ENCODE measurements at regions not wholly inside any gene's neighbourhood (a gene's known extent, or its start where the extent isn't known, plus 50 kb on each side); places are given as distances from the start of the nearest gene placed in this dataset.
"Not testable (repeated sequence)": the region's sequence is repeated elsewhere in the genome, so short reads cannot be mapped to it uniquely, and the experiment has no call there.

DNA sequence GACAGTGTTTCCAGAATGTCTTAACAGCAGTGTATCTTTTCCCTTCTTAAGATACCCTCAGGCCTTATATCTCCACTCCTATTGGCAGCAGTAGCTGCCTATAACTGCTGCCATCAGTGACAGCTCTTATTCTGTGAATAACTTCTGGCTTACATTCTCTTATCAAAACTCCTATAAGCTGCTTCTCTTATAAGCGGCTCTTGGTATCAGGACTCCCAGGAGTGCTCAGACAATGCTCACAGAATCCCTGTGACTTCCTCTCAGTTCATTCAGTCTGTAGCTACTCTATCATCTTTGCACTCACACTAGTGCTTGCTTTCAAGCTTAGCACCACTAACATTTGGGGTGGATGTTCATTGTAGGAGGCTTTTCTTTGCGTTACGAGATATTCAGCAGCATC lies 143.7 kb upstream of the CDH7 start:
- ATAC-seq (ENCODE audit: low read depth) (no peak), DNase-seq (no peak)
- Mint-ChIP-seq H3K36me3 (no peaks in the 10 kb centered on the region), H3K4me1 (no peaks in the 10 kb centered on the region), H3K9me3 (peaks cover 3% of the 10 kb centered on the region), H3K4me3 (no peak overlapping the region), H3K27me3 (no peaks in the 10 kb centered on the region), H3K27ac (no peak overlapping the region)
- POLR2A ChIA-PET = no interaction called here

DNA sequence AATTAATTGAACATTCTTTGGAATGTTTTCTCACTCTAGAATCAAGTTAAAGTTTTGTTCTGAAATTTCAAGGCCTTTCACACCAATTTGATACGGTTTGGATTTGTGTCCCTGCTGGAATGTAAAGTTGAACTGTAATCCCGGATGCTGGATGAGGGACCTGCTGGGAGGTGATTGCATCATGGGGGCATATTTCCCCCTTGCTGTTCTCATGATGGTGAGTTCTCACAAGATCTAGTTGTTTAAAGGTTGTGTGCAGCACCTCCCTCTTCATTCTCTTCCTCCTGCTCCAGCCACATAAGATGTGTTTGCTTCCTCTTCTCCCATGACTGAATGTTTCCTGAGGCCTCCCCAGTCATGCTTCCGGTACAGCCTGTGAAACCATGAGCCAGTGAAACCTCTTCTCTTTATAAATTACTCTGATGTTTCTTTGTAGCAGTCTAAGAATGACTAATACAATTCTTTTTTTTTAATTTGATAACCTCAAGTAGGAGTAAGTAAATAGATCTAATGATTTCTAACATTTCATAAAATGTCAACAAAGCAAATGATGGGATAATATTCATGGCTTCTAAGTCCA lies 144.2 kb upstream of the CDH7 start:
- POLR2A ChIA-PET = no interaction called here
- Mint-ChIP-seq H3K27ac (no peak overlapping the region), H3K9me3 (peaks cover 2% of the 10 kb centered on the region), H3K36me3 (no peaks in the 10 kb centered on the region), H3K4me3 (no peak overlapping the region), H3K4me1 (no peaks in the 10 kb centered on the region), H3K27me3 (no peaks in the 10 kb centered on the region)
- DNase-seq (no peak), ATAC-seq (ENCODE audit: low read depth) (no peak)

DNA sequence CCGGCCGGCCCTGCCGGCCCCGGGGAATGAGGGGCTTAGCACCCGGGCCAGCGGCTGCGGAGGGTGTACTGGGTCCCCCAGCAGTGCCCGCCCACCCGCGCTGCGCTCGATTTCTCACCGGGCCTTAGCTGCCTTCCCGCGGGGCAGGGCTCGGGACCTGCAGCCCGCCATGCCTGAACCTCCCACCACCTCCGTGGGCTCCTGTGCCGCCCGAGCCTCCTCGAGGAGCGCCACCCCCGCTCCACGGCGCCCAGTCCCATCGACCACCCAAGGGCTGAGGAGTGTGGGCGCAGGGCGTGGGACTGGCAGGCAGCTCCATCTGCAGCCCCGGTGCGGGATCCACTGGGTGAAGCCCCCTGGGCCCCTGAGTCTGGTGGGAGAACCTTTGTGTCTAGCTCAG lies 145.5 kb upstream of the CDH7 start:
- H3K9me3 Mint-ChIP-seq; ATAC-seq (ENCODE audit: low read depth); H3K4me3 Mint-ChIP-seq; POLR2A ChIA-PET; H3K27ac Mint-ChIP-seq; H3K27me3 Mint-ChIP-seq; H3K36me3 Mint-ChIP-seq; H3K4me1 Mint-ChIP-seq; DNase-seq: not testable (repeated sequence)

DNA sequence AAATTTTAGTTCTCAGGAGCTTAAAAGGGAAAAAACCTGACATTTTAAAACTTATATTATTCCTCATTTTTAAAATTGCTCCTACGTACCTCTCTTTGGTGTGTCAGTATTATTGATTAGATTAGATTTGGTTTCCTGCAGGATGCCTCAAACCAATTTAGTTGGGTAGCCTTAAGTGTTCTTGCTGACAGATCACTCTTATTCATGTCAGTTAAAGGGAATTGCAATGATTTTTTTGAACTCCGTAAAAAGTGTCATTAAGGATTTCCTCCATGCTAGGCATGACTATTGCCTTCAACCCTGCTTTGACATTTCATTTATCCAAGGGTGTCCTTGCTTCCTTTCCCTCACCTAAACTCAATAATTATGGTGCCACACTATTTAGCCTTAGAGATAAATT lies 149.0 kb upstream of the CDH7 start:
- H3K36me3 Mint-ChIP-seq = no peaks in the 10 kb centered on the region
- POLR2A ChIA-PET = no interaction called here
- H3K27ac Mint-ChIP-seq = no peak overlapping the region
- DNase-seq (no peak), ATAC-seq (ENCODE audit: low read depth) (no peak)
- H3K4me3 Mint-ChIP-seq = no peak overlapping the region
- no peaks in the 10 kb centered on the region for H3K27me3 Mint-ChIP-seq
- no peaks in the 10 kb centered on the region for H3K4me1 Mint-ChIP-seq
- H3K9me3 Mint-ChIP-seq = peaks cover 3% of the 10 kb centered on the region

DNA sequence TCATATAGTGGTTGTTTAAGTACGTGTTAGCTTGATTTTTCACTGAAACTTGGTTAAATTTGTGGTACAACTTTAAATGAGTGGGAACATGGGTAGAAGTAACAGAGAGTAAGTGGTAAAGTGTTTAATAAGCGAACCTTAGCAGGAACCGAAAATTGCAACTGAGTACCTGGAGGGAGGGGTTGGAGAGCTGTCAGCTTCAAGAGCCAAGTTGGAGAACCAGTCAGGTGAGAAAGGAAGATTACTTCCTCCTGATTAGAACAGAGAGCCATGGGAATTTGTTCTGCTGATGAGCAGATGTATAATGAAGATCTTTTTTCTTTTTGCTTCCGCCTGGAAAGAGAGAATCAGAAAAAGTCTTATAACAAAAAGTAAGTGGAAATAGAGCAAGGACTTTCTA lies 158.4 kb upstream of the CDH7 start:
- Mint-ChIP-seq H3K4me1 (no peaks in the 10 kb centered on the region), H3K4me3 (no peak overlapping the region), H3K9me3 (peaks cover 7% of the 10 kb centered on the region), H3K27me3 (no peaks in the 10 kb centered on the region), H3K36me3 (no peaks in the 10 kb centered on the region), H3K27ac (no peak overlapping the region)
- POLR2A ChIA-PET = no interaction called here
- DNase-seq = no peak
- no peak for ATAC-seq (ENCODE audit: low read depth)

DNA sequence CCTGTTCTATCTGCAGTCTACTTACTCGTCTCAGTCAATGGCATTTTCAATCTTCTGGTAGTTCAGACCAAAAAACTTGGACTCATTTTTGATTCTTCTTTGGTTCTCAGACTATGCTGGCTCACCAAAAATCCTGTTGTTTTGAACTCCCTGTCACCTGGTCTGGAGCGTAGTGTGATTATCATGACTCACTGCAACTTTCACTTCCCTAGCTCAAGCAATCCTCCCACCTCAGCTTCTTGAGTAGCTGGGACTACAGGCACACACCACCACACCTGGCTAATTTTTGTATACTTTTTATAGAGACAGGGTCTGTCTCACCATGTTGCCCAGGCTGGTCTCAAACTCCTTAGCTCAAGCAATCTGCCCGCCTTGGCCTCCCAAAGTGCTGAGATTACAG lies 163.3 kb upstream of the CDH7 start:
- POLR2A ChIA-PET = no interaction called here
- H3K36me3 Mint-ChIP-seq = no peaks in the 10 kb centered on the region
- no peak overlapping the region for H3K27ac Mint-ChIP-seq

DNA sequence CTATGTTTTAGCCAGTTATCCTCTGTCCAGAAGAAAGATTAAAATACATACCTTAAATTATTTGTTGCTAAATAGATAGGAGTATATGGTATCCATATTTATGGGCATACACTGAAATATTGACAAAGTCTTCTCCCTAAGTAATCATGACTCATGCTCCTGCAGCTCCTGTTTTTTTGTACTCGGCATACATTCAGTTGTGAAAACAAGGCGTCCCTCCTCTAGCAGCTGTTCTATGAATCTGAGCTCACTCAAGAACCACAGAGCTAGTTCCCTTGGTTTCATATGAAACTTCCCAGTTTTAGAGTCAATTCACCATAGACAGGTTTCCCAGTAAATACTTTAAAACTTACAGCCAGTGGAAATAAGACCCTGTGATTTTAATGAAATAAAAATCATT lies 168.7 kb upstream of the CDH7 start:
- H3K9me3 Mint-ChIP-seq; ATAC-seq (ENCODE audit: low read depth); H3K27me3 Mint-ChIP-seq; H3K36me3 Mint-ChIP-seq; H3K4me1 Mint-ChIP-seq; H3K4me3 Mint-ChIP-seq; H3K27ac Mint-ChIP-seq; DNase-seq; POLR2A ChIA-PET: not testable (repeated sequence)

More for the DNA sequence above, 163.3 kb upstream of the CDH7 start:
- H3K4me1 Mint-ChIP-seq = no peaks in the 10 kb centered on the region
- ATAC-seq (ENCODE audit: low read depth) (no peak), DNase-seq (no peak)
- H3K4me3 Mint-ChIP-seq = no peak overlapping the region
- H3K9me3 Mint-ChIP-seq = peaks cover 6% of the 10 kb centered on the region
- H3K27me3 Mint-ChIP-seq = no peaks in the 10 kb centered on the region

DNA sequence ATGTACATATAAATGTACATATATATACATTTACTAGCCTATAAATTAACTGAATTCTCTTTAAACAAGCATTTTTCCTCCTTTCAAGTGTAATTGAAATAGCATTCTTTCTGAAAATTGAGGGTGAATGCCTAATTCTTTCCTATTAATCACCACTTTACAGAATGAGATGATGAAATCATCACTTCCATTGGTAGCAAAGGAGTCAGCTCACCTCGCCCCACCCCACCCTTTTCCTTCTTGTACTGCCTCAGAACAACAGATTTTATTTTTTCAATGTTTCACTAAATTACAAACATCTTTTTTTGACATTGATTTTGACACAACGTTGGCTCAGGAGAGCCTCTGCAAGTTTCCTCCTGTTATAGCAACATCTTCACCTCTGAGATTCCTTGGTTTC lies 181.9 kb upstream of the CDH7 start:
- no peak for ATAC-seq (ENCODE audit: low read depth)

DNA sequence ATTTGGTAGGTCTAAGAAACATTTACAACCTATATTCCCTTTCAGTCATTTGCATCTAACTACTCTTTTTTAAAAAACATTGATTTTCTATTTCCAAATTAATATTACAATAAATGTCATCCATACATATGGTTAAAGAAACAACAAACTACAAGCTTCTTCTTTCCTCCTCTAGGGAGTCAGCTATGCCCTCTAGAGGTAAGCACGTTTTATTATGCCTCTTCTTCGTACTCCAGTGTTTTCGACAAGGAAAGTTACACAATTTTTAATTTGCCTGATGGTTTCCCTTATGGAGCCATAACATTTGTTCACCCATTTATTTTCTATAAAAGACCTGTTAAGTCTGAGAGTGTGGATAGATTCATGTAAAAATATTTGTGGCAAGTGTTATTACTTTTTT lies 183.4 kb upstream of the CDH7 start:
- Mint-ChIP-seq H3K36me3 (no peaks in the 10 kb centered on the region), H3K4me3 (no peak overlapping the region), H3K9me3 (peaks cover 2% of the 10 kb centered on the region), H3K27ac (no peak overlapping the region), H3K27me3 (no peaks in the 10 kb centered on the region), H3K4me1 (no peaks in the 10 kb centered on the region)
- POLR2A ChIA-PET = no interaction called here
- DNase-seq = no peak
- no peak for ATAC-seq (ENCODE audit: low read depth)

More for the DNA sequence above, 181.9 kb upstream of the CDH7 start:
- no peaks in the 10 kb centered on the region for H3K27me3 Mint-ChIP-seq
- H3K36me3 Mint-ChIP-seq = no peaks in the 10 kb centered on the region
- DNase-seq = no peak
- H3K9me3 Mint-ChIP-seq = no peaks in the 10 kb centered on the region
- no peak overlapping the region for H3K27ac Mint-ChIP-seq
- H3K4me1 Mint-ChIP-seq = no peaks in the 10 kb centered on the region
- no peak overlapping the region for H3K4me3 Mint-ChIP-seq
- POLR2A ChIA-PET = no interaction called here

DNA sequence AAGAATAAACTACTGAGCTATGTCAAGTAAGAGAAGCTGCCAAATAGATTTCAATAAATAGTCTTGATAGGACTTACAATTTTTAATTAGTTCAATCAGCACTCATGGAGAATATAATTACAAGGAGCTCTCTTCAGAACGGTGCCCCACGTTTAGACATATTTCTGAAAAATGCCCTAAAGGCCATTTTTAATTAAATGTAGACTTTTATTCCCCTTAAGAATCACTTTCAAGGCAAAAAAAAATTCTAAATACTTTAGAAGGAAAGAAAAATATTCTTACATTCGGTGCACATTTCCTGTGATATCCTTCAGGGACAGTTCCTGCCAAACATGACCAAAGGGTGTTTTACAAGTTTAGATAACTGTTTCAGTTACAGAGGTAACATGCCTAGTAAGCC lies 202.5 kb upstream of the CDH7 start:
- ATAC-seq (ENCODE audit: low read depth) (no peak), DNase-seq (no peak)
- H3K36me3 Mint-ChIP-seq = no peaks in the 10 kb centered on the region
- H3K4me1 Mint-ChIP-seq = no peaks in the 10 kb centered on the region
- H3K9me3 Mint-ChIP-seq = peaks cover 5% of the 10 kb centered on the region
- H3K4me3 Mint-ChIP-seq = no peak overlapping the region
- no peak overlapping the region for H3K27ac Mint-ChIP-seq
- POLR2A ChIA-PET = no interaction called here
- H3K27me3 Mint-ChIP-seq = no peaks in the 10 kb centered on the region

DNA sequence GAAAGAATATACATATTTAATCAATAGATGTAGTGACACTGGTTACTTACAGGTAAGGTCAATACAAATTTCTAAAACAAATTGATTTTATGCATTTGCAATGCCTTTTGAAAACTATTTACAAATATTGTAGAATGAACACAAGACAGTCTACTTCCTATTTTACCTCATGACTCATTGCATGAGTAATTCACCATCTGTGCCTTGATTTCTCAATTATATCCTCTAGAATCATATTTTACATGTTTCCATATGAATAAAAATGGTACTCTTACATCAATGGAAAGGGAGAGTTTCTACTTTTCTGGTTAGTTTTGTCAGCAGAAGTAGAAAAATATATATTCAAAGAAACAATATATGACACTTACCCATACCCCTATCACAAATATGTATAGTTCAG lies 203.8 kb upstream of the CDH7 start:
- H3K36me3 Mint-ChIP-seq = no peaks in the 10 kb centered on the region
- no peak overlapping the region for H3K27ac Mint-ChIP-seq
- H3K27me3 Mint-ChIP-seq = no peaks in the 10 kb centered on the region
- H3K4me1 Mint-ChIP-seq = no peaks in the 10 kb centered on the region
- ATAC-seq (ENCODE audit: low read depth) (no peak), DNase-seq (no peak)
- POLR2A ChIA-PET = no interaction called here
- no peak overlapping the region for H3K4me3 Mint-ChIP-seq
- peaks cover 5% of the 10 kb centered on the region for H3K9me3 Mint-ChIP-seq

DNA sequence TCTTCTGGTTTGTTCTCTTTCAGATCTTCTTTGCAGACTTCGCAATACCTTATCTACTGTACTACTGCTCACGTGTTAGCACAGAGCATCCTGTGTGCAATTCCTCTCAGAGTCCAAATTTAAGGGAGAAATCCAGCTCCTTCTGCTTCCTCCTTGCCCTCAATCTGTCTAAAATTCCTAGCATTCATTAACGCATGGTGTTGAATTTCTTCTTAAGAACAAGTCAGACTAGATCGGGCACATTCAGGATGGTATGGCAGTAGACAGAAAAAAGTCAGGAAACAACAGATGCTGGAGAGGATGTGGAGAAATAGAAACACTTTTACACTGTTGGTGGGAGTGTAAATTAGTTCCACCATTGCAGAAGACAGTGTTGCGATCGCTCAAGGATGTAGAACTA lies 206.1 kb upstream of the CDH7 start:
- no peak overlapping the region for H3K4me3 Mint-ChIP-seq
- no peak for DNase-seq
- no peak overlapping the region for H3K27ac Mint-ChIP-seq
- no peaks in the 10 kb centered on the region for H3K4me1 Mint-ChIP-seq
- H3K36me3 Mint-ChIP-seq = no peaks in the 10 kb centered on the region
- peaks cover 5% of the 10 kb centered on the region for H3K9me3 Mint-ChIP-seq
- H3K27me3 Mint-ChIP-seq = no peaks in the 10 kb centered on the region
- ATAC-seq (ENCODE audit: low read depth) = no peak
- POLR2A ChIA-PET = no interaction called here

DNA sequence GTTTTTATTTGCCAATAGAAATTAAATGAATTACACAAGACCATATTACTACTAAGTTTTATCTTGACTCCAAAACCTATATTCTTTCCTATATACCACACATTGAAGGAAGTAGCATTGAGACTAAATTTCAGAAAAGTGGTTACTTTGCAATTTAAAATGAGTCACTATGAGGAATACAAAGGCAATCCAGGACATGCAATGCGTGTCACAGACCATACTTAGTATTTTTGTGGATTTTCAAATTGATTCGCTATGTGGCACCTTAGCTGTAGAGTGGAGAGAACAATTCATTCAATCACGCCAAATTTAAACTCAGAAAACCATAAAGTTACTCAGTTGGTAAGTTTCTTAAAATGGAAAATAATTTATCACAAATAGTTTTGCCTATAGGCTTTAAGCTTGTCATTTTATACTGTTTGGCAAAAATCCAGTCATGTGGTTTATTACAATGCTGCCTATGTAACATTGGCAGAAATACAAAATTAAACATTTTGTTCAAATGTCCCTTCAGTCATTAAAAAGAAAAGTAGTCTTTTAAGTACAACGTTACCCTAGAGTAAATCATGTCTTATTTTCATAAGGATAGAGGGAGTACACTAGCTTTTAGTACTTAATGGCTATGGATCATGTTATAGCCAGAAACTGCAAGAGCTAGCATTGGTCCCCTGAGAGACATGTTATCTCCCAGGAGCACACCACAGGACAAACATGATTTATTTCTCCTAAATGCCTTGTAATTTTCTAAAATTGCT lies 222.8 kb upstream of the CDH7 start:
- no peak overlapping the region for H3K27ac Mint-ChIP-seq
- DNase-seq (no peak), ATAC-seq (ENCODE audit: low read depth) (no peak)
- H3K27me3 Mint-ChIP-seq = no peaks in the 10 kb centered on the region
- H3K36me3 Mint-ChIP-seq = no peaks in the 10 kb centered on the region
- peaks cover 2% of the 10 kb centered on the region for H3K9me3 Mint-ChIP-seq
- POLR2A ChIA-PET = no interaction called here
- no peak overlapping the region for H3K4me3 Mint-ChIP-seq
- H3K4me1 Mint-ChIP-seq = no peaks in the 10 kb centered on the region

DNA sequence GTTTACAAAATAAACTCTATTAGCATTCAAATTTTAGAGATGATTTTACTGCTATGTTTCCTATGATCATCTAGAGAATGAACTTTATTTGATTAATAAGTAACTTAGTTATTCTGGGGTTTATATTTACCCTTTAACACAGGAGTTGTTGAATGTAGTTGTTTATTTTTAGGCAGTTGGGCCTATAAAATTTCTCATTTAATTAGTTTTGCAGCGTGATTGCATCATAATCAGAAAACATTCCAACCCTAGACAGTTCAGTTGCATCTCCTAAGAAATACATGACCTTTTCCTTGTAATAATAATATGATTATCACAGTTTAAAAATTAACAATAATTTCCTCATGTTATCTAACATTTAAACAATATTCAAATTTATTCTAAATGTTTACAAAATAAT lies 224.7 kb upstream of the CDH7 start:
- no peak overlapping the region for H3K4me3 Mint-ChIP-seq
- H3K4me1 Mint-ChIP-seq = no peaks in the 10 kb centered on the region
- H3K27me3 Mint-ChIP-seq = no peaks in the 10 kb centered on the region
- POLR2A ChIA-PET = no interaction called here
- H3K36me3 Mint-ChIP-seq = no peaks in the 10 kb centered on the region
- ATAC-seq (ENCODE audit: low read depth) = no peak
- H3K9me3 Mint-ChIP-seq = peaks cover 2% of the 10 kb centered on the region
- DNase-seq = no peak
- no peak overlapping the region for H3K27ac Mint-ChIP-seq

DNA sequence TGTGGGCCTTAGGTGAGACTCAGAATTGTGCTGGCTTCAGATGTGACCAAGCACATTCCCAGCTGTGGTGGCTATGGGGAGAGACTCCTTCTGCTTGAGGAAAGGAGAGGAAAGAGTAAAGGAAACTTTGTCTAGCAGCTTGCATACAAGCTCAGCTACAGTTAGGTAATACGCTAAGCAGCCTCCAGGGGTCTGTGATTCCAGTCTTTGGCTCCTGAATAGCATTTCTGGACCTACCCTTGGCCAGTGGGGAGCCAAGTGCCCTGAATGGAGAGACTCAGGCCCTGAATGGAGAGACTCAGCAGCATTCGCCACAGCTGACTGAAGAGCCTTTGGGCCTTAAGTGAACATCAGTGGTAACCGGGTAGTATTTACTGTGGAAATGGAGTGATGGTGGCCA lies 227.4 kb upstream of the CDH7 start:
- POLR2A ChIA-PET = no interaction called here
- no peak overlapping the region for H3K27ac Mint-ChIP-seq
- DNase-seq (no peak), ATAC-seq (ENCODE audit: low read depth) (no peak)
- no peaks in the 10 kb centered on the region for H3K4me1 Mint-ChIP-seq
- H3K4me3 Mint-ChIP-seq = no peak overlapping the region
- H3K36me3 Mint-ChIP-seq = no peaks in the 10 kb centered on the region
- no peaks in the 10 kb centered on the region for H3K9me3 Mint-ChIP-seq
- H3K27me3 Mint-ChIP-seq = no peaks in the 10 kb centered on the region

All from activated naive CD8-positive, alpha-beta T cell treated with anti-CD3 and anti-CD28 coated beads, Interleukin-2, amount 10 ng/mL, durations not matched to agents 7 days and 5 days (primary cell).